ENCODE measurements at regions not wholly inside any gene's neighbourhood (a gene's known extent, or its start where the extent isn't known, plus 50 kb on each side); places are given as distances from the start of the nearest gene placed in this dataset.

- TF ChIP-seq, protein P1, sequence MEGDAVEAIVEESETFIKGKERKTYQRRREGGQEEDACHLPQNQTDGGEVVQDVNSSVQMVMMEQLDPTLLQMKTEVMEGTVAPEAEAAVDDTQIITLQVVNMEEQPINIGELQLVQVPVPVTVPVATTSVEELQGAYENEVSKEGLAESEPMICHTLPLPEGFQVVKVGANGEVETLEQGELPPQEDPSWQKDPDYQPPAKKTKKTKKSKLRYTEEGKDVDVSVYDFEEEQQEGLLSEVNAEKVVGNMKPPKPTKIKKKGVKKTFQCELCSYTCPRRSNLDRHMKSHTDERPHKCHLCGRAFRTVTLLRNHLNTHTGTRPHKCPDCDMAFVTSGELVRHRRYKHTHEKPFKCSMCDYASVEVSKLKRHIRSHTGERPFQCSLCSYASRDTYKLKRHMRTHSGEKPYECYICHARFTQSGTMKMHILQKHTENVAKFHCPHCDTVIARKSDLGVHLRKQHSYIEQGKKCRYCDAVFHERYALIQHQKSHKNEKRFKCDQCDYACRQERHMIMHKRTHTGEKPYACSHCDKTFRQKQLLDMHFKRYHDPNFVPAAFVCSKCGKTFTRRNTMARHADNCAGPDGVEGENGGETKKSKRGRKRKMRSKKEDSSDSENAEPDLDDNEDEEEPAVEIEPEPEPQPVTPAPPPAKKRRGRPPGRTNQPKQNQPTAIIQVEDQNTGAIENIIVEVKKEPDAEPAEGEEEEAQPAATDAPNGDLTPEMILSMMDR (IDR thresholded peaks at IDR 0.05): no peak
- no peak for TF ChIP-seq POLR2A (IDR thresholded peaks at IDR 0.05)
These were observed 280.7 kb downstream of the LPIN1 start for GRCh38 chr2:12027136-12027535.
